ENCODE measurements at regions not wholly inside any gene's neighbourhood (a gene's known extent, or its start where the extent isn't known, plus 50 kb on each side); places are given as distances from the start of the nearest gene placed in this dataset.
"Not testable (repeated sequence)": the region's sequence is repeated elsewhere in the genome, so short reads cannot be mapped to it uniquely, and the experiment has no call there.

DNA sequence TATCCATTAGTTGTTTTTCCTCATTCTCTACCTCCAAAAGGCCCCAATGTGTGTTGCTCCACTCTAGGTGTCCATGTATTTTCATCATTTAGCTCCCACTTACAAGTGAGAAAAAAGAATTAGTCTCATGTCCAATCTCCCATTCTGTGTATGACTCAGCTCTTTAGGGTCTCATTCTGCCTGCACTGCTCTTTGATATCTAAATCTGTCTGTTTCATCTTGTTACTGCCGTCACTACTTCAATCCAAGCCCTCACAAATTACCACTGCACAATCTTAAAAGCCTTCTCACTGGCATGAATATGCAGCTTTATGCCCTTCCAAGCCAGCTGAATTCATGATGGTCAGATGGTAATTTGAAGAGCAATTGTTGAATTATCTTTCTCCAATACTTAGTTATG lies 480.5 kb downstream of the TRIB2 start:
- no peak for DNase-seq (ENCODE audit: low read depth)

DNA sequence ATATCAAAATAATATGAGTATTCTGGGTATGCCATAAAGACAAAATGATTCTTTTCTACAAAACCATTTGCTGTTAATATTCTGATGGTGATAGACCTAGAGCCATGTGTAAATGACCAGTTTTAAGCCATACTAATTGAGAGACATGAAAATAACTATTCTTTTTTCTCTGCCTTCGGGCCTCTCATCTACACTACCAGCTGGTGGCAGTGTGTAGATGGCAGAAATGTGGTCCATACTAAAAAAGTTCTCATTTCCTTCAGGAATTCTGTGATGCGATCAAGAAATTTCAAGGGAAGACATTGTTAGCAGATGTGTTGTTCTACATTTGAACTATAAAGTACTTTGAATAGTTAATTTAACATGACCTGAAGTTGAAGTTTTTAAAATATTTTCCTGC lies 485.2 kb downstream of the TRIB2 start:
- DNase-seq (ENCODE audit: low read depth) = no peak

DNA sequence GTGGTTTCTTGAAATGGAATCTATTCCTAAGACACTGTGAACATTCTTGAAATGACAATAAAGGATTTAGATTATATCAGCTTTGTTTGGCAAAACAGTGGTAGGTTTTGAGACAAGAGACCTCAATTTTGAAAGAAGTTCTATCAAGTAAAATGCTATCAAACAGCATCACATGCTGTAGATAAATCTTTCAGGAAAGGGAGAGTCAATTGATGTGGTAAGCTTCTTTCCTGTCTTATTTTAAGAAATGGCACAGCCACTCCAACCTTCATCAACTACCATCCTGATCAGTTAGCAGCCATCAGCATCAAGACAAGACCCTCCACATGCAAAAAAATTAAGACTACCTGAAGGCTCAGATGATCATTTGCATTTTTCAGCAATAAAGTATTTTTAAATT lies 495.4 kb downstream of the TRIB2 start:
- DNase-seq (ENCODE audit: low read depth) = no peak

DNA sequence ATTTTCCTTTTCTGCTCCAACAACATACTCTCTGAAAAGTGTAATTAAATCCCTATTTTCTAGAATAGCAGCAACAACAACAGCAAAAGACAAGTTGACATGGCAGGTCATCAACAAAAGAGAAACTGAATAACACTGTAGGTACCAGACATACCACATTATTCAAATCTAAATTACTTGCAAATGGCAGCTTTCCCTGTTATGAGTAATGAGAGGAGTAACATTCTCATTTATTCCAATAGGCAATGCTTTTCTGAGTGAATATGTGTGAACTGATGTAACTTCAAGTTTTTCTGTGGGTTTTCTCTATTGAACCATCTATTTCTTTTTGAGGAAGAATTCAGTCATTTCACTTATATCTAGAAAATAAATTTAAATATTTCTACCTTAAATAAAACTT lies 501.5 kb downstream of the TRIB2 start:
- no peak for DNase-seq (ENCODE audit: low read depth)

DNA sequence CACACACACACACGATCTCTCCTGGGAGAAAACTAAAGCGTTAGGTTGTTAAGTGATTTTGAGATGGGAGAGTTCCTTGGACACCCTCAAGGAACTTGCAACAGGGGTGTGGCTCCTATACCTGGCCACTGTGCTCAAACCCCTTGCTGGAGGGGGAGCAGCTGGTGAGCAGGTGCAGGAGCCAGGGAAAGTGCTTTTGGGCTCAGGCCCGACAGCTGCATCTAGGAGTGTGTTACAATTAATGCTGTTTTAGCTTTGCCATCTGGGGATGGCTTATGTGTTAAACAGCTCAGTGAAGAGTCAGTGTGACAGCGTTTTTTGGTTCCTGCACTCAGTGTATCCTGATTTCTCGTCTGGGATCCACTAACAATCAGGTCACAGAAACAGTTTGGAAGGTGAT lies 510.8 kb downstream of the TRIB2 start:
- DNase-seq (ENCODE audit: low read depth) = no peak

DNA sequence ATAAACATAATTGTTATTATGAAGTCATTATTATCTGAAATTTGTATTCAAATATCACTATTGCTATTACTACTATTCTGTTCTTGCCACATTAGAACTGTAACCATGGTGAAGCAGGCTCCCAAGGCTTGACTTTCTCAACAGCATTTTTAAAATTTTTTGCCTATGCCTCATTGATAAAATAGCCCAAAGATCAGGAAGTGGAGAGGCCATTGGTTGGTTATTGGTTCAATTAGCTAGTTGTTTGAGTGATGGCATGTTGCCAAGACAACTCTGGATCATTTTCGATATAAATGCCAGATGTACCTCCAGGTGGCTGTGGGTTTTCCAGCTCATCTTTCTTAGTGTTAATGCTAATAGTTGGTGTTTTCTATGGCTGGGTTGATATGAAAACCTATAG lies 513.5 kb downstream of the TRIB2 start:
- DNase-seq (ENCODE audit: low read depth) = no peak

DNA sequence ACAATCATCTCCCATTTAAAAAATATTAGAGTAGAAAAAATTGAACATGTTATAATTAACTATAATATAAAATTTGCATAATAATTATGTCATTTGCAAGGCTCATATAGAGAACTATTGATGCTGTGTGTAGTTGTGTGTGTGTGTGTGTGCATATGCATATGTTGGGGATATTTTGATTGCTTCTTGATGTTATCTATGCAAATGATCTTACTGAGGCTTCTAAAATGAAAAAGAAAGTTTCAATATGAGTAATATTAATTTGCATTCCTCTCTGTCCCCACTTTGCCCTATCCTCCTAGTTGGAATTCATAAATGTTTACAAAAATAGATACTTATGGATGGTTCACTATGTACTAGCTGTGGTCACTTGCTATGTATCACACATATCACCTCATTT lies 523.3 kb downstream of the TRIB2 start:
- no peak for DNase-seq (ENCODE audit: low read depth)

DNA sequence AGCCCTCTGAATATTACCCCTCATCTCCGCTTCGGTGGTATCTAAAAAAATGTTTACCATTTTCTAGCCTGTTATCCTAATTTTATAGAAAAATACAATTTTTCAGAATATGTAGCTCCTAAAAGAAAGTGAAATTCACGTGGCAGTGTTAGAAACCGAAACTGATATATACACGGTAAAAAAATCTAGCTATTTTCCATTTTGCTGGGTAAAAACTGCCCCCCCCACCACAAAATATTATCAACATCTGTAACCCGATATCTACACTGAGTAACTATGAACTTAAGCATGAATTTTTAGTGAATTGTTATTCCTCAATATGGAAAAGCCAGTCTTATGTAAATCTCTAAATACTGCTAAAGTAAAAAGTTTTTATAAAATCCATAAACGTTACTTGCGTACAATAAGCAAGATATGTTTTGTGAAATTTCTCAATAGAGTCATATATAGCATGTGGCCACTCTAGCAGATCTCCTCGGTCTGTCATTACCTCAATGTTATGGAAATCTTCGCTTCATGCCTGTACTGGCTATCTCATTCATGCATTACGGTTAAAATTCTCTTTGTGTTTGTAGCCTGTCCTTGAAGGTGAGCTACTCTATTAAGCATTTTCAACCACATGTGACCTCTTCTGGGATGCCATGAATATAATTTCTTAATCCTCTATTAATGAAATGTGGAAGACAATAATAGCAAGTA lies 524.2 kb downstream of the TRIB2 start:
- DNase-seq (ENCODE audit: low read depth) = no peak

DNA sequence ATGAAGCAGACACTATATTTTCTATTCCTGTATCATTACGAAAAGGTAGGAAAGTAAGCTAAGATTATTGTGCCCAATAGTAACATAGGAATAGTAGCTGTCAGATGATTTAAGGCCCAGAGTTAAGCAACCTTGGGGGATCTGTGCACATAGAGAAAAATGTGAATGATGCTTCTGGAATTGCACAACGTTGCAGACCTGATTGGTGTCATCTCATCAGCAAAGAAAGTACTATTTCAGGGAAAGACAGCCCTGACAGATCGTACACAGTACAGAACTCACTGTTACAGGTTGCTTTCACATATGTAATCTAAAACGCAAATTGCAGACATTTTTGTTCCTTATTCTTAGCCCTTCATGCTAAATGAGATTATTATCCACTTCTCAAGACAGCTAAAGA lies 535.9 kb downstream of the TRIB2 start:
- DNase-seq (ENCODE audit: low read depth) = no peak

DNA sequence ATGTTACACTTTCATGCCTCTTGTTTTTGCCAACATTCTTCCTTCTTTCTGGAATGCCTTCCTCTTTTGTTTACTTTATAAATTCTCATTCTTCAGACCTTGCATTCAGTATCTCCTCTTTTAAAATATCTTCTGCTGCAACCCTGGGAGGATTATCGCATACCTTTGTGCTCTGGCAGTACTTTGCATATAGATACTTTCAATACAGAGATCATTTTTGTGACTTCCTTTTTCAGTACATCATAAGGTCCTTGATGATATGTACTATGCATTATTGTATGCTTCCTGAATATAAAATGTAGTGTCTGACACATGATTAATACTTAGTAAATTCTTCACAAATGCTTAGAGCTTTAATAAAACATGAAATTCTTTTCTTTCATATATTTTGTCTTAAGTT lies 538.7 kb downstream of the TRIB2 start:
- no peak for DNase-seq (ENCODE audit: low read depth)

DNA sequence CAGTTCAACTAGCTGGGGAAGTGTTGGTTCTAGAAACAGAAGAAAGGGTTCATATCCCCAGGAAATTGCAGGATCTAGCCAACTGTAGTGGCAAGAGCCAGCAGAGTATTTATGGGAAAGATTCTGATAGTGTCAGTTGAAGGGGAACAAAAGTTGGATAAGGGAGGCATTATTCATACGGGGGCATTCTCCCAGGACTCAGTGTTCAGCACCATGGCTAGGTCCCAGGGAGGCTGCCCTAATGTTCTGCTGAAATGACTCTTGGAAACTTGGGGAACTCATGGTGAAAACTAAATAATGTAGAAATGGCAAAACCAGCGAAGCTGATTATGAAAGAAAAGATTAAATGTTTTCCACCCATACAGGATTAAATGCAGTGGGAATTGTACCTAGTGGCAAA lies 543.7 kb downstream of the TRIB2 start:
- no peak for DNase-seq (ENCODE audit: low read depth)

DNA sequence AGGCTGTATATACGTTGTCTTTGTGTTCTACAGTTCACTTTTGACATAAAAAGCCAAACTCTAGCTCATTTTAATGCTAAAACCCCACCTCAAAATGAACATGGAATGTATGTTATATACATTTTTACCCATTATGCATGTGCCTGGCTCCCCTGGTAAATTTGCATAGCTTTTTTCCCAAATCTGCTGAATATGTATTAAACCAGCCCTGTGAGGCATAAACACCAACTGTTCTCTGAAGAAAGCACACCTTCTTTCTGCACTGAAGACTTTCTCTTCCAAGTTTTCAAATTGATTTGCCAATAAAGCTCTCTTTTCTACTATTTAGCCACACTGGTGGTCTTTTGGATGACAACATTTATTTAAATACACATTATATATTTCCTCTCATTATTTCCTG lies 549.4 kb downstream of the TRIB2 start:
- no peak for DNase-seq (ENCODE audit: low read depth)

DNA sequence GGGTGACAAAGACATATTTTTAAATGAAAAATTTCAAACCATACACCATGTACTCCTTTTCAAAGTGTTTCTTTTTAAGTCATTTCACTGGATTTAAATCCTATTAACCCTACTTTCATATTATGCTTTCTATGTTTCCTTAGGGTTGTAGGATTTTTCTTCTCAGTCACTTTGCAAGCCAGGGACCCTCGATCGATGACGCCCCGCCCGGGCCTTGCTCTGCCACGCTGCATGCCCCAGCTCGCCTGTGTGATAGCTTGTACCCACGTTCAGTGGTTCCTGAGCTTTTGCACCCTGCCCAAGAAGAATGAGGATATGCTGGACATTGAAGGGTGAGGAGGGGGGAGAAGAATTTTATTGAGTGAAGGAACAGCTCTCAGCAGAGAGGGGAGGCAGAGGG lies 568.0 kb downstream of the TRIB2 start:
- no peak for DNase-seq (ENCODE audit: low read depth)

DNA sequence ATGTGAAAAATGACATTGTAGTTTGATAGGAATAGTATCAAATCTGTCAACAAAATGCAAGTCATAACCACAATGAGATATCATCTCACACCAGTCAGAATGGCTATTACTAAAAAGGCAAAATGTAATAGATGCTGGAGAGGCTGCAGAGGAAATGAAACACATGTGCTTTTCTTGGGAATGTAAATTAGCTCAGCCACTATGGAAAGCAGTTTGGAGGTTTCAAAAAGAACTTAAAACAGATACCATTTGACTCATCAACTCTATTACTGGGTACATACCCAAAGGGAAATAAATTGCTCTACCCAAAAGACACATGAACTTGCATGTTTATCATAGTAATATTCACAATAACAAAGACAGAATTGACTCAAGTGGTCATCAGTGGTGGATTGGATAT lies 572.6 kb downstream of the TRIB2 start:
- no peak for DNase-seq (ENCODE audit: low read depth)

DNA sequence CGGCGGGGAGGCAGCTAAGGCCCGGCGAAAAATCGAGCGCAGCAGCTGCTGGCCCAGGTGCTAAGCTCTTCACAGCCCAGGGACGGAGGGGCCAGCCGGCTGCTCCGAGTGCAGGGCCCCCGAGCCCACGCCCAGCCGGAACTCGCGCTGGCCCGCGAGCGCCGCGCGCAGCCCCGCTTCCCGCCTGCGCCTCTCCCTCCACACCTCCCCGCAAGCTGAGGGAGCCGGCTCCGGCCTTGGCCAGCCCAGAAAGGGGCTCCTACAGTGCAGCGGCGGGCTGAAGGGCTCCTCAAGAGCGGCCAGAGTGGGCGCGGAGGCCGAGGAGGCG lies 591.7 kb downstream of the TRIB2 start:
- not testable (repeated sequence) for DNase-seq (ENCODE audit: low read depth)

DNA sequence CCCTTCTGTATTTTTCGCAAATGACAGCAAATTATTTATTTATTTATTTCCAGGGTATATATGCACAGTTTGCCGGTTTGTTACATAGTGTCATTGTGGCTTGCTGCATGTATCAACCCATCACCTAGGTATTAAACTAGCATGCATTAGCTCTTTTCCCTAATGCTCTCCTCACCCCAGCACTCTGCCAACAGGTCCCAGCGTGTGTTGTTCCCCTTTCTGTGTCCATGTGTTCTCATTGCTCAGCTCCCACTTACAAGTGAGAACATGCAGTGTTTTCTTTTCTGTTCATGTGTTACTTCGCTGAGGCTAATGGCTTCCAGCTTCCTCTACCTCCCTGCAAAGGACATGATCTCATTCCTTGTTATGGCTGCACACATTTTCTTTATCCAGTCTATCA lies 592.3 kb downstream of the TRIB2 start:
- no peak for DNase-seq (ENCODE audit: low read depth)

DNA sequence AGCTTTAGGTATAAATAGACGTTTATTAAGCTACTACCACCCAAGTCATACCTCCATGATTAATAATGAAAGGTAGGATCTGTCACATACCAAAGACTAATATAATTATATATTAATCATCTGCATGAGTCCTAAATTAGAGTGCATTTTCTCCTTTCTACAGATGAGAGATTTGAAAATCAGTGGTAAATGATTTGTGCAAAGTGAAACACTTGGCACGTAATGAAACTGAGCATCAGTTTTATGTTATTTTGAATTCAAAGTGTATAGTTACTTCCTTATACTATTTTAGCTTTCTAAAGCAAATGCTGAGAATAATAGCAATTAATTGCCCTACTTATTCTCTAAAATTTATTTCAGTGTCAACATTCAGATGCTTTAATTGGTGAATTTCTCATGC lies 615.3 kb downstream of the TRIB2 start:
- no peak for DNase-seq (ENCODE audit: low read depth)

DNA sequence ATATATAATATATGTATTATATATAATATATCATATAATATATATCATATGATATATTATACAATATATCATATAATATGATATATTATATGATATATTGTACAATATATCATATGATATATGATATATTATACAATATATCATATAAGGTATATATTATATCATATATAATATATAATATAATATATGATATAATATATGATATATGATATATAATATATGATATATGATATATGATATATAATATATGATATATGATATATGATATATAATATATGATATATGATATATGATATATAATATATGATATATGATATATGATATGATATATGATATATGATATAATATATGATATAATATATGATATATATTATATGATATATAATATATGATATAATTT lies 617.3 kb downstream of the TRIB2 start:
- DNase-seq (ENCODE audit: low read depth) = not testable (repeated sequence)

DNA sequence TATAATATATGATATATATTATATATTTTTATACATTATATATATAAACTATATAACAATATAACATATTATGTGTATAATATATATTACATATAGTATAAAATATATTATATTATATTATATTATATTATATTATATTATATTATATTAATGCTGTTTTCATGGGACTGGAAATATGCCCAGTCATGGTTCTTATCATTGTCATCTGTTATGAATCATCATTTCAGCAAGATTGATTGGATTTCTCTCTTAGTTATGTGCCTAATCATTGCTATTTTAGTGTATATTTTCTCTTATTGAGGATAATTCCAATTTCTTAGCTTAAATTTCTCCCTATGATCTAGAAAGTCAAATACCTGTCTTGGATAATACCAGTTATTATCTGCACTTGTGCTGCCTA lies 617.8 kb downstream of the TRIB2 start:
- no peak for DNase-seq (ENCODE audit: low read depth)

DNA sequence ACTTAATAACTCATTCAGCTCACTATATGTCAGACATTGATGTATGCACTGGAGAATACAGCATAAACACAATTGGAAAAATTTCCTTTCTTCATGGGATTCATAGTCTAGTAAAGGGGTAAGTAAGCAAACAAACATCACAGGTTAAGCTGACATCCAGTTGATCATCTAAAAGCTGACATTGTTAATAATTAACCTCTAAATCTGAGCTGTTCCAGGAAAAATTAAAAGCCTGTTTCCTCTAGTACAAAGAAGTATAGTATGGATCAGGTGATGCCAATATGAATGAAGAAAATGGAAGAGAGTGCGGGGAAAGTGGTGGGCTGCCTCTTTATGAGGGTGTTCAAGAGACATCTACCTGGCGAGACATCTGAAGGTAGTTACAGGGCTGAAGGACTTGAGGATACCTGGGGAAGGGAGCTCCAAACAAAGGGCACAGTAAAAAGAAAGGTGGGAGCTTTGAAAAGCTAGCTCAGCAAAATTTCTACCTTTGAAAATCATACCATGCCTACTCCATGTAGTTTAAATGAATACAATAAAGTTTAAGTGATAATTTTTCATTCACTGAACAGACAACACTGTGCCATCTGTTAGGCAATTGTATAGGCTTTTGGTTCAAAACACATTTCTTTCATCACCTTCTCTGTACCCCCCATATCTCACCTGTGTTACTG lies 619.3 kb downstream of the TRIB2 start:
- no peak for DNase-seq (ENCODE audit: low read depth)

DNA sequence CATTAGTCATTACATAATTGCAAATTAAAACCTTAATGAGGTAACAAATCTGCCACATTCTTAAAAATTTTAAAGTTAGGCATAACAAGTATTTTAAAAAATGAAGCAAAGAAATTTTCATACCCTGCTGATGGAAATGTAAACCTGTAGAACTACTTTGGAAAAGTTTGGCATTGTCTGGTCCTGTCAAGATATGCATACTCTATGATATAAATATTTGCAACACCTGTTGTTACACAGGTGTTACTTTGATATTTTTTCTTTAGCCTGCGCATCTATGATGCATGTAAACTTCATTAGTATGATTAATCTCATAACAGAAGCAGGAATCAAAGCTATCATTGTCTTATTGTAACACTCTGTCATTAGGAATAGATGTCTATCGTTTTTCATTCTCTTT lies 634.3 kb downstream of the TRIB2 start:
- DNase-seq (ENCODE audit: low read depth) = no peak

DNA sequence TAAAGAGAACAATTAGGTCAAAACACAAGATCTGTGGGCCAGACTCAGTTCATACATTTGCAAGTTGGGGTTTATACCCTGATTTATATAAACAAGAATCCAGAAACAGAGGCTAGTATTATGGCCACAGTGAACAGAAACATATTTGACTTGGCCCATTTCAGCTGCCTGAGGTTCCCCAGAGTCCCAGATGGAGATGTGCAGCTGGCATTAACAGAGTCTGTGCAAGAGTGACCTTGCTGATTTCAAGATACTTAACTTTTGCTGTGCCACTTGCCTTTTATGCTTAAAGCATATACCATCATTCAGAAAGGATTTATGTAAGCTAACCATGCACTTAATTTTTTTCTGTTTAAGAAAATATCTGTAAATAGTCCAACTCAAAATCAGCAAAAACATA lies 636.3 kb downstream of the TRIB2 start:
- no peak for DNase-seq (ENCODE audit: low read depth)

DNA sequence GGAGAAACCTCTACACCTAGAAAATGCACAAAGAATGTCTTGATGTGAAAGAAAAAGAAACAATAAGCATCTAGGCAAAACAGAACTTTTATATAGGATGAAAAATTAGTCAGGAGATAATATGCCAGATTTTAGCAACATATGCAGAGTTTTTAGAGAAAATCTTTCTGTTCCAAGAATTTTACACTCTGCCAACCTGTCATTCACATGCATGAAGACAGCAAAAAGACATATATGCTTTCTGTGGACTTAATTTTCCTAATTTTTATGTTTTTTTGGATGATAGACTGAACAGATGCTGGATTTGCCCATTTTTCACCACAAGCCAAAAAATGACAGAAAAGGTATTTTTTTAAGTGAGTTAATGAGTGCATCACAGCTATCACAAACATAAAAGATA lies 637.3 kb downstream of the TRIB2 start:
- no peak for DNase-seq (ENCODE audit: low read depth)

DNA sequence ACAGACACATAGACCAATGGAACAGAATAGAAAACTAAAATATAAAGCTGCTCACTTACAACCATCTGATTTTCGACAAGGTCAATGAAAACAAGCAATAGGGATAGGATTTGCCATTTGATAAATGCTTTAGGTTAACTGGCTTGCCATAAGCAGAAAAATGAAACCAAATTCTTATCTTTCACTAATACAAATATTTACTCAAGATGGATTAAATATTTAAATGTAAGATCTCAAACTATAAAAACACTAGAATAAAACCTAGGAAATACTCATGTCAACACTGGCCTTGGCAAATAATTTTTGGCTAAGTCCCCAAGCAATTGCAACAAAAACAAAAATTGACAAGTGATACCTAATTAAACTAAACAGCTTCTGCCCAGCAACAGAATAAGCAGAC lies 665.2 kb downstream of the TRIB2 start:
- not testable (repeated sequence) for DNase-seq (ENCODE audit: low read depth)

Data from Daoy (cell line).